Parathyroid adenoma (tissue), 2 donors: ENCODE measurements at regions not wholly inside any gene's neighbourhood (a gene's known extent, or its start where the extent isn't known, plus 50 kb on each side); places are given as distances from the start of the nearest gene placed in this dataset.

Source experiments
- H2AFZ ChIP-seq: fragments of 300-600 bp; sonication (generic); one replicate; pipeline ENCODE4 v1.7.0; 2017; ENCODE audit warnings: antibody characterized with exemption, mild to moderate bottlenecking
- H3K27ac ChIP-seq: fragments of 300-600 bp; sonication (generic); one replicate; pipeline ENCODE4 v1.7.0; 2017
- H3K27me3 ChIP-seq: fragments of 300-600 bp; sonication (generic); one replicate; pipeline ENCODE4 v1.7.0; 2017; ENCODE audit warnings: low read length; ENCODE audit not compliant: control insufficient read depth, insufficient read depth
- H3K36me3 ChIP-seq: fragments of 300-600 bp; sonication (generic); one replicate; pipeline ENCODE4 v1.7.0; 2017; ENCODE audit warnings: low read length; ENCODE audit not compliant: control insufficient read depth, insufficient read depth
- H3K4me1 ChIP-seq: fragments of 300-600 bp; sonication (generic); one replicate; pipeline ENCODE4 v1.7.0; 2017; ENCODE audit warnings: control low read depth
- H3K4me2 ChIP-seq: fragments of 300-600 bp; sonication (generic); one replicate; pipeline ENCODE4 v1.7.0; 2017; ENCODE audit warnings: low read length
- H3K4me3 ChIP-seq: fragments of 300-600 bp; sonication (generic); one replicate; pipeline ENCODE4 v1.7.0; 2017; ENCODE audit warnings: low read depth, low read length
- H3K79me2 ChIP-seq: fragments of 300-600 bp; sonication (generic); one replicate; pipeline ENCODE4 v1.7.0; 2017; ENCODE audit warnings: control low read depth
- H3K9ac ChIP-seq: fragments of 300-600 bp; sonication (generic); one replicate; pipeline ENCODE4 v1.7.0; 2017; ENCODE audit warnings: mild to moderate bottlenecking
- H3K9me3 ChIP-seq: fragments of 300-600 bp; sonication (generic); one replicate; pipeline ENCODE4 v1.7.0; 2017; ENCODE audit warnings: low read length; ENCODE audit not compliant: control insufficient read depth
- TF ChIP-seq, protein P1 (sequence below): fragments of 300-600 bp; sonication (generic); IDR thresholded peaks from one replicate; pipeline ENCODE4 v1.7.0; 2017; ENCODE audit warnings: antibody characterized with exemption, mild to moderate bottlenecking
- donor health status: primary hyperparathyroidism.

GRCh38 chr3:11697701-11698100 lies 54.0 kb upstream of the VGLL4 start:
- Histone ChIP-seq H3K27me3 (no peaks in the 10 kb centered on the region), H2AFZ (no peak overlapping the region), H3K36me3 (no peaks in the 10 kb centered on the region), H3K9me3 (no peaks in the 10 kb centered on the region), H3K79me2 (peaks cover 20% of the 10 kb centered on the region), H3K9ac (no peak overlapping the region), H3K27ac (no peak overlapping the region), H3K4me2 (no peak overlapping the region), H3K4me3 (no peak overlapping the region), H3K4me1 (no peaks in the 10 kb centered on the region)
- TF ChIP-seq, protein P1, sequence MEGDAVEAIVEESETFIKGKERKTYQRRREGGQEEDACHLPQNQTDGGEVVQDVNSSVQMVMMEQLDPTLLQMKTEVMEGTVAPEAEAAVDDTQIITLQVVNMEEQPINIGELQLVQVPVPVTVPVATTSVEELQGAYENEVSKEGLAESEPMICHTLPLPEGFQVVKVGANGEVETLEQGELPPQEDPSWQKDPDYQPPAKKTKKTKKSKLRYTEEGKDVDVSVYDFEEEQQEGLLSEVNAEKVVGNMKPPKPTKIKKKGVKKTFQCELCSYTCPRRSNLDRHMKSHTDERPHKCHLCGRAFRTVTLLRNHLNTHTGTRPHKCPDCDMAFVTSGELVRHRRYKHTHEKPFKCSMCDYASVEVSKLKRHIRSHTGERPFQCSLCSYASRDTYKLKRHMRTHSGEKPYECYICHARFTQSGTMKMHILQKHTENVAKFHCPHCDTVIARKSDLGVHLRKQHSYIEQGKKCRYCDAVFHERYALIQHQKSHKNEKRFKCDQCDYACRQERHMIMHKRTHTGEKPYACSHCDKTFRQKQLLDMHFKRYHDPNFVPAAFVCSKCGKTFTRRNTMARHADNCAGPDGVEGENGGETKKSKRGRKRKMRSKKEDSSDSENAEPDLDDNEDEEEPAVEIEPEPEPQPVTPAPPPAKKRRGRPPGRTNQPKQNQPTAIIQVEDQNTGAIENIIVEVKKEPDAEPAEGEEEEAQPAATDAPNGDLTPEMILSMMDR, result no peak

DNA sequence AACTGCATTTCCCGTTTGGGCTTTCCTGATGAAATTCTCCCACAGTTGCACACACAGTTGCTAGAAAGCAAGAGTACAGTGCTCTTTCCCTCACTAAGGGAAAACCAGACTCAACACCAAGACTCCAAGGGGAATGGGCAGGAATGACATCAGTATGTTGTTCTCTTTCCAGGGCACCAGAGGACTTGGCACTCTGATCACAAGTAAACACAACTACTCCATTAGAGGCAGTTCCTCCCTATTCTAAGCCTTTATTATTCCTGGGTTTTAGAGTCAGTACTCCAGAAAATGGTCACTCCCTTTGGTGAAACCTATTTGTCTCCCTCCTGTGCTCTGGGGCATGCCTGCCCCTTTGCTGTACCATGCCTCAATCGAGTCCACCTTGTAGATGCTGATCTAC lies 52.3 kb upstream of the VGLL4 start:
- Histone ChIP-seq H3K27ac (no peak overlapping the region), H2AFZ (no peak overlapping the region), H3K4me2 (no peak overlapping the region), H3K9me3 (no peaks in the 10 kb centered on the region), H3K79me2 (peaks cover 20% of the 10 kb centered on the region), H3K4me3 (no peak overlapping the region), H3K27me3 (no peaks in the 10 kb centered on the region), H3K36me3 (no peaks in the 10 kb centered on the region), H3K9ac (no peak overlapping the region), H3K4me1 (peaks cover 2% of the 10 kb centered on the region)
- TF ChIP-seq, protein P1, result no peak
